GM19438 (cell line): ENCODE measurements at regions not wholly inside any gene's neighbourhood (a gene's known extent, or its start where the extent isn't known, plus 50 kb on each side); places are given as distances from the start of the nearest gene placed in this dataset.

Experiments
- ATAC-seq: cut with Tn5 transposase; IDR thresholded peaks from one replicate; pipeline ENCODE4 v1.9.1; 2021; ENCODE audit warnings: low read depth; ENCODE audit not compliant: unreplicated experiment

GRCh38 chr11:127588431-127588830, 587.9 kb upstream of the KIRREL3 start:
- no peak for ATAC-seq

GRCh38 chr11:127587511-127587910, 586.9 kb upstream of the KIRREL3 start:
- no peak for ATAC-seq

GRCh38 chr11:127576210-127576609, 575.6 kb upstream of the KIRREL3 start:
- no peak for ATAC-seq

- no peak for ATAC-seq
These were observed 573.9 kb upstream of the KIRREL3 start for GRCh38 chr11:127574478-127574877.

- ATAC-seq = no peak
These were observed 568.3 kb upstream of the KIRREL3 start for GRCh38 chr11:127568891-127569290.

GRCh38 chr11:127567237-127567932, 566.8 kb upstream of the KIRREL3 start:
- ATAC-seq = no peak

- ATAC-seq = no peak
These were observed 564.2 kb upstream of the KIRREL3 start for GRCh38 chr11:127564810-127565209.

- no peak for ATAC-seq
These were observed 559.4 kb upstream of the KIRREL3 start for GRCh38 chr11:127559978-127560377.

- ATAC-seq = no peak
These were observed 551.9 kb upstream of the KIRREL3 start for GRCh38 chr11:127552446-127552845.

GRCh38 chr11:127531167-127531566, 530.6 kb upstream of the KIRREL3 start:
- no peak for ATAC-seq

- no peak for ATAC-seq
These were observed 527.7 kb upstream of the KIRREL3 start for GRCh38 chr11:127528297-127528696.

GRCh38 chr11:127524618-127525017, 524.0 kb upstream of the KIRREL3 start:
- no peak for ATAC-seq

- ATAC-seq = no peak
These were observed 520.8 kb upstream of the KIRREL3 start for GRCh38 chr11:127521413-127521812.

- no peak for ATAC-seq
These were observed 507.3 kb upstream of the KIRREL3 start for GRCh38 chr11:127507851-127508250.

- no peak for ATAC-seq
These were observed 506.1 kb upstream of the KIRREL3 start for GRCh38 chr11:127506647-127507046.

GRCh38 chr11:127506126-127506525, 505.6 kb upstream of the KIRREL3 start:
- ATAC-seq = no peak

GRCh38 chr11:127496165-127496564, 495.6 kb upstream of the KIRREL3 start:
- ATAC-seq = no peak

GRCh38 chr11:127493330-127494022, 492.9 kb upstream of the KIRREL3 start:
- no peak for ATAC-seq

- no peak for ATAC-seq
These were observed 491.5 kb upstream of the KIRREL3 start for GRCh38 chr11:127492029-127492428.

- no peak for ATAC-seq
These were observed 491.0 kb upstream of the KIRREL3 start for GRCh38 chr11:127491589-127491988.

- ATAC-seq = no peak
These were observed 490.3 kb upstream of the KIRREL3 start for GRCh38 chr11:127490896-127491295.

GRCh38 chr11:127485541-127485940, 485.0 kb upstream of the KIRREL3 start:
- ATAC-seq = no peak
